Stimulated activated CD4-positive, alpha-beta T cell treated with anti-CD3 and anti-CD28 coated beads, Interleukin-1b, Interleukin-23, amount 100 ng/mL, for 48 hours (primary cell): ENCODE measurements at regions not wholly inside any gene's neighbourhood (a gene's known extent, or its start where the extent isn't known, plus 50 kb on each side); places are given as distances from the start of the nearest gene placed in this dataset.

Source experiments
- DNase-seq: peaks from one replicate; pipeline ENCODE4 v3.0.0-alpha.2; 2020

DNA sequence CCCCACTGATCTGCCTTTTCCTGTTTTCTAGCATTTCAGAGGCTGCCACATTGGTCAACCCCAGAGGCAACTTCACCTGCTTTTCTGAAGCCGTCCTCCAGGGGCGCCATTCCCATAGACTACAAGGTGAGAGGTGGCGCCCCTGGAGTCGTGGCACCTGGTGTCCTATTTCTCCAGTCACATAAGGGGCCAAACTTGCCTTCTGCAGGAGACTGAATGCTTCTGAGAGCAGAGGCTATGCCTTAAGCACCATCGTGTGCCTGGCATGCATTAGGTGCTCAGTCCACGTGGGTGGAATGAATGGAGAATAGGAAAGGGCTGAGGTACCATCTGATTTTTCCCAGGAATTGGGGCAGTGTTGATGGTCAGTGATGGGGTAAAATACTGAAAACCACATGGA lies 164.8 kb downstream of the HAPSTR1 start:
- peak; percentile 20 for DNase-seq

GRCh38 chr16:9257843-9258242 lies 166.4 kb downstream of the HAPSTR1 start:
- DNase-seq = no peak

DNA sequence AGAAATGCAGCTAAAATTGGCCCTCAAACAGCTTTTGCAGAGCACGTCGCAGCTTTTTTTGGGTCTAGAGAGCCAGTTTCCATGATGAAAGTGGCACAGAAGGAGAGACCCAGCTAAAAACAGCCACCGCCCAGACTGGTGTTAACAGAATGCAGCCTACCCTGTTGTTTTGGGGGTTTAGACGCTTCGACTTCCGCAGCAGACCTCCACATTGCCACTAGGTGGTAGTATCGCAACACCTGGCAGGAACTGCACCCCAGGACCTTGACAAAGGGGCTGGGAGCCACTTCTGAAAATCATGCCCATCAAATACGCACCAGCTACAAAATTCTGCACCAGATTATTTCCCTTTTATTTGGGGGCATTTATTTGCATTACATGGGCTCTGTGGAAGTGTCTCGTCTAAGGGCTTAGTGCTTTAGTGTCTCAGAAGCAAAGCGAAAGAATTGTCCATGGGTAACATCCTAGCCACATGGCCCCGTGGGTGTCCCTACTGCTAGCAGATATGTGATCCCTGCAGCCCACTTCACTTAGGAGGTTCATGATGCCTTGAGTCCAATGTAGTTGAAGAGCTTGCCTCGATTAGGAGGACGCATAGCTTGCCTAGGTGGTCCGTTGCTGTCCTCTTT lies 167.1 kb downstream of the HAPSTR1 start:
- DNase-seq = peak; percentile 22

- DNase-seq = no peak
These were observed 168.6 kb downstream of the HAPSTR1 start for GRCh38 chr16:9259914-9260608.

DNA sequence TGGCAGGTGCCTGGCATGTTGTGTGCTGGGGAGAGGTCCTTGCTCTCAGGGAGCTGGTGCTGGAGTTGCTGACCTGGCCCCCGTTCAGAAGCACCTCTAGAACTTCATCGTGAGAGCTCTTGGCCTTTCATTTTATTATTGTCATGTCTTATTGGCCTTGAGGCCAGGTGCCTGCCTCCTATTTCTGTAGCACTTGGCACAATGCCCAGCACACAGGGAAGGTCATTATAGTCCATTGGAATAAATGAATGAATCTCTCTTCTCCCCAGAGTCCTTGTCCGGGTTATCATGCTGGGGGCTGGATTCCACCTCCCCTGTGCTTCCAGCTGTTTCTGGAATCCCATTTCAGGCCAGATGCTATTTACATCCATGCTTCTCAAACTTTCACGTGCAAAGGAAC lies 169.2 kb downstream of the HAPSTR1 start:
- no peak for DNase-seq

GRCh38 chr16:9261376-9261775 lies 169.9 kb downstream of the HAPSTR1 start:
- no peak for DNase-seq

- DNase-seq = no peak
These were observed 171.7 kb downstream of the HAPSTR1 start for GRCh38 chr16:9262941-9263715.

- no peak for DNase-seq
These were observed 172.6 kb downstream of the HAPSTR1 start for GRCh38 chr16:9264067-9264466.

DNA sequence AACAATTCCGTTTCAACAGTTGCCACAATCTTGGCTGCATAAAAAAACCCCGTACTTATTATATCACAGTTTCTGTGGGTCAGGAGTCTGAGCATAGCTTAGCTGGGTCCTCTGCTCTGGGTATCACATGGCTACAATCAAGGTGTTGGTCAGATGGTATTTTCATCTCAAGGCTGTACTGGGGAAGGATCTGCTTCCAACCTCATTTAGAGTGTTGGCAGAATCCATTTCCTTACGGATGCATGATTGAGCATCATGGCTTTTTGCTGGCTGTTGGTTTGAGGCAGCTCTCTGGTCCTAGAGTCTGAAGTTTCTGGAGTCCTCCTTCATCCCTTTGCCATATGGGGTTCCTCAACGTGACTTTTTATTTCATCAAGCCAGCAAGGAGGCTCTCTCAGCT lies 177.0 kb downstream of the HAPSTR1 start:
- no peak for DNase-seq

- DNase-seq = no peak
These were observed 179.0 kb downstream of the HAPSTR1 start for GRCh38 chr16:9270424-9270823.

DNA sequence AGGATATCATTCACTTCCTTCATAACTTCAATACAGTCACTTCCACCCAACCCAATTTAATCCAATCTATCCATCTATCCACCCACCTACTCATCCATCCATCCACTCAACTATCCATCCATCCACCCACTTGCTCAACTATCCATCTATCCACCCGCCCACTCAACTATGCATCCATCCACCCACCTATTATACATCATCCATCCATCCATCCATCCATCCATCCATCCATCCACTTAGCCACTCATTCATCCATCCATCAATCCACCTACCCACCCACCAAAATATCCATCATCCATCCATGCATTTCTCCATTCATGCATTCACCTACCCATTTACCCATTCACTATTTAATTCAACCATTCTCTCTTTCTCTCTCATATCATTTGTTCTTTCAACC lies 179.5 kb downstream of the HAPSTR1 start:
- DNase-seq = no peak

DNA sequence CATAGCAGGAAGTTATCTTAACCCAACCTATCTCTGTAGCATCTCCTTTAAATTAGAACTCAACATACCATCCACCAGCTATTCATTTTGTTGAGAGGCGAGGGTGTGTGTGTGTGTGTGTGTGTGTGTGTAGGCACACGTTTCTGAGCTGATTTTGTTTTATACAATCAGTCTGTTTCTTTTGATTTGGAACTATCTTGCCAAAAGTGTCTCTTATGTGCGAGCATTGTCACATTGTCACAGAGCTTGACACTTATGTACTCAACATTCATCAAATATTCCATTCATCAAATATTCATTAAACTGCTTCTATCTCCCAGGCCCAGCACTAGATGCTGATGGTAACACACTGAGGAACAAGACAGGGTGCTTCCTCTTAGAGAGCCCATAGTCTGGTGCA lies 180.4 kb downstream of the HAPSTR1 start:
- no peak for DNase-seq

- no peak for DNase-seq
These were observed 183.9 kb downstream of the HAPSTR1 start for GRCh38 chr16:9275377-9275776.

DNA sequence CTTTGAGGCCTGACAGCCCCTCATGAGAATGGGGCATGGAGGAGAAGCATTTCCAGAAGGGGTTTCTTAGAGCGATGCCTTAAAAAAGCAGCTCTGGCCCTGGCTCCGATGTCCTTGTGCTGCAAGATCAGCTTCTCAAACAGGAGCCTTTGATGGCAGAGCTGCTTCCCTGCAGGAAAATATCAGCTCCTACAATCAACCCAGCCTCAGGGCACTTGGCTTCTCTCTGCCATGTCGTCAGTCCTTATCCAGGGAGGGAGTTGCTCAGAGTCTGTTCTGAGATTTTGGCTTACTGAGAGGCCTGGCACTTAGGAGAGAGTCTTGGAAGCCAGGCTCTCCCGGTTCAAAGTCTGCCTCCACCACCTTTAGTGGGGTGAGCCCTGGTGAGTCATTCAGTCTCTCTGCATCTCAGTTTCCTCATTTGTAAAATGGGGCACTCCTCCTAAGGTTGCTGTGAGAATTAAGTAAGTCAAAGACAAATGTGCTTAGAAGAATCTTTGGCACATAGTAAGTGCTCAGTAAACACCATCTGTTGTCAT lies 184.4 kb downstream of the HAPSTR1 start:
- no peak for DNase-seq

DNA sequence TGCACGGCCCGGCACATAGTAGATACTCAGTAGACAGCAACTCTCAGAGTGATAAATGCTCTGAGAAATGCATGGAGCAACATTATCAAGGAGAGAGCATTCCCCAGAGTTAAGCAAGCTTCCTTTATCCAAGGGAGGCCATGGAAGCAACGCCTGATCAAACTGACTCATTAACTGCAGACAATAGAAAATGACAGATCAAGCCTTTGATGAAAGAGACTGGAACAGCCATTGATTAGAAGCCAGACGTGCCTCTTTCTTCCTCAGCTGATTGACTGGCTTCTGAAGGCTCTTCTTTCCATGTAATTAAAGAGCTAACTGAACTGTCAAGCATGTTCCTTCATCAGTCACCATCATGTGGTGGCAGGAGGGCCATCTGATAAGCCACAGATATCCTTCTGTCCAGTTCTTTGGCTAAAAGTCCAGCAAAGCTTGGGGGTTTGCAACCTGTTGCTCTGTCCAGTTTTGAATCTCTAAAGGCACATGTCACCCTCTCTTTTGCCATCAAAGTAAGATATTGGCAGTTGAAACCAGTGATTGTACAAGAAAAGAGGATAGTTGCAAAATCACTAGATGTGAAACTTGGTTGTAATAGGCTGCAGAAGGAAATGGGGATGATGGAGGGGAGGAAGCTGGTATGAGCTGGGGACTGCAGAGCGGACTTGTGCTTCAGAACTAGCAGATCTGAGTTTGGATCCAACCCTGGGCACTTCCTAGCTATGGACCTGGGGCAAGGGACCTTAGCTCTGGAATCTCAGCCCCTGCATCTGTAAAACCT lies 188.0 kb downstream of the HAPSTR1 start:
- no peak for DNase-seq

DNA sequence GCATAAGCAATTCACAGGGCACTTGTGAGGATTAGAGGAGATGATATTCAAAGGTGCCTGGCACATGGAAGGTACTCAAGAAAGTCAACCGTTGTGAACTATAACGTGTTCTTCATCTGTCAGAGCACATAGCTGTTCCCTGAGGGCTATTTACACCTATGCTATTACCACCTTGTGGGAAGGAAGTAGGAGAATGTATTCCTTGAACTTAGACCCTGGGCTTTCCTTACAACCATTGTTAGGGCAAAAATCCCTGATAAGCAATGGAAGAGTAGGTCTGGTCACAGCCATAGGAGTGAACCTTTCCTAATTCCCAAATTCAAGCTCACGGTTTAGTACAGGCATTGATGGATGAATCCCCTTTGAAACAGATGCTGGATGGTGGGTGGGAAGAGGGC lies 188.6 kb downstream of the HAPSTR1 start:
- DNase-seq = no peak

GRCh38 chr16:9286930-9287329 lies 195.5 kb downstream of the HAPSTR1 start:
- no peak for DNase-seq

DNA sequence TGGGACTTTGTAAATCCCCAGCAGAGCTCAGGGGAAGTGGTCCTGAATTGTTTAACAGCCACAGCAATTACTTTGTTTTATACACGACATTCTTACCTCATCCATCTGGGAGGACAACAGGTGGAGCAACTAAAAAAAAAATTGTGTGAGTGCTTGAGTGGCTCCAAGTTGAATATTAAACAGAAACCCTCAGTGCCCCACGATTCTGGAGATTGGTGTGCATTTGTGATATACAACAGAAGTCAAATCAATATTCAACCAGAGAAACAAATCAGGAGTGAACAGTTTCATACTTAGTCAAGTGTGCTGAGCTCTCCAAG lies 204.8 kb downstream of the HAPSTR1 start:
- no peak for DNase-seq

GRCh38 chr16:9297437-9298113 lies 206.1 kb downstream of the HAPSTR1 start:
- DNase-seq = no peak

DNA sequence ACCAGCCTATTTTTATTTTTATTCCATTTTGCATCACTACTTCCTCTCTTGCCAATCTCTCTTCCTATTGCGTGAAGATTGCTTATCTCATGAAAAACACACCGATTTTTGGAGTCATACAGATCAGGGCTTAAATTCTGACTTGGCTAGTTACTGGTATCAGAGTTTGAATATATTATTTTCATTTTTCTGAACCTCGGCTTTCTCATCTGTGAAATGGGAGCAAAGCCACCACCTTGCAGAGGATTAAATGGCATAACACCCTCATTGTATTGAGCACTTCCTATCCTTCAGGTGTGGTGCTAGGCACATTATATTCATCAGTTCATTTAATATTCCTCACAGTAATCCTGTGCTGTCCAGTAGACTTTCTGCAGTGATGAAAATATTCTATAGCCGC lies 208.8 kb downstream of the HAPSTR1 start:
- no peak for DNase-seq

DNA sequence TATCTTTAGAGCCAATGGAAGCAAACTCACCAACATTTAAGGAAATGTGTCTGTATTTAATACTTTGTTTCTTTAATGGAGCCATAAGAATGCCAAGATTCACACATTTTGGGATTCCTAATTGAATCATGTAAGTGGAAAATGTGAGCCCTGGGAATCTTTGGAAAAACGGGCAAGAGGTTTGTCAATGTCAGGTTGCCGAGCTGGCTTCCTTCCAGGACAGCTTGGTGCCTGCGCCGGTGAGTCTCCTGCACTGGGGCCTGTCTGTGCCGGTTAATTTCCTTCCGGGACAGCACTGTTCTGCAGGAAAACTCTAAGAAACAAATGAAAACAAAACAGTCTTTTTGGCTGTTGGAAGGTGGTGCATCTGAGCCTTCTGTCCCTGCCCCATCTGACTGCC lies 210.6 kb downstream of the HAPSTR1 start:
- no peak for DNase-seq

GRCh38 chr16:9306753-9307152 lies 215.3 kb downstream of the HAPSTR1 start:
- no peak for DNase-seq

GRCh38 chr16:9307446-9307845 lies 216.0 kb downstream of the HAPSTR1 start:
- no peak for DNase-seq
